ENCODE measurements at regions not wholly inside any gene's neighbourhood (a gene's known extent, or its start where the extent isn't known, plus 50 kb on each side); places are given as distances from the start of the nearest gene placed in this dataset.

GRCh38 chr10:45183174-45183573 is 132.2 kb downstream of the OR13A1 start:
- DNase-seq (ENCODE audit: low read depth in 1 of 2, low spot score in 1 of 2) = no peak

- no peak for DNase-seq (ENCODE audit: low read depth in 1 of 2, low spot score in 1 of 2)
Measured at GRCh38 chr10:45197816-45198485, 117.5 kb downstream of the OR13A1 start.

GRCh38 chr10:45198486-45199204 is 116.8 kb downstream of the OR13A1 start:
- no peak for DNase-seq (ENCODE audit: low read depth in 1 of 2, low spot score in 1 of 2)

- no peak for DNase-seq (ENCODE audit: low read depth in 1 of 2, low spot score in 1 of 2)
Measured at GRCh38 chr10:45199205-45199740, 116.1 kb downstream of the OR13A1 start.

GRCh38 chr10:45201271-45201670 is 114.1 kb downstream of the OR13A1 start:
- DNase-seq (ENCODE audit: low read depth in 1 of 2, low spot score in 1 of 2) = no peak

- no peak for DNase-seq (ENCODE audit: low read depth in 1 of 2, low spot score in 1 of 2)
Measured at GRCh38 chr10:45202242-45202641, 113.2 kb downstream of the OR13A1 start.

- DNase-seq (ENCODE audit: low read depth in 1 of 2, low spot score in 1 of 2) = no peak
Measured at GRCh38 chr10:45204954-45205775, 110.2 kb downstream of the OR13A1 start.

GRCh38 chr10:45209888-45210287 is 105.5 kb downstream of the OR13A1 start:
- DNase-seq (ENCODE audit: low read depth in 1 of 2, low spot score in 1 of 2) = no peak

GRCh38 chr10:45211576-45211975 is 103.8 kb downstream of the OR13A1 start:
- no peak for DNase-seq (ENCODE audit: low read depth in 1 of 2, low spot score in 1 of 2)

- DNase-seq (ENCODE audit: low read depth in 1 of 2, low spot score in 1 of 2) = no peak
Measured at GRCh38 chr10:45219416-45219815, 96.0 kb downstream of the OR13A1 start.

- no peak for DNase-seq (ENCODE audit: low read depth in 1 of 2, low spot score in 1 of 2)
Measured at GRCh38 chr10:45220931-45221330, 94.5 kb downstream of the OR13A1 start.

GRCh38 chr10:45224219-45224841 is 91.1 kb downstream of the OR13A1 start:
- no peak for DNase-seq (ENCODE audit: low read depth in 1 of 2, low spot score in 1 of 2)

GRCh38 chr10:45227042-45227441 is 88.4 kb downstream of the OR13A1 start:
- DNase-seq (ENCODE audit: low read depth in 1 of 2, low spot score in 1 of 2) = no peak

GRCh38 chr10:45227456-45227855 is 88.0 kb downstream of the OR13A1 start:
- DNase-seq (ENCODE audit: low read depth in 1 of 2, low spot score in 1 of 2) = no peak

- no peak for DNase-seq (ENCODE audit: low read depth in 1 of 2, low spot score in 1 of 2)
Measured at GRCh38 chr10:45229823-45230222, 85.6 kb downstream of the OR13A1 start.

- peak; percentile 11 to 19 for DNase-seq (ENCODE audit: low read depth in 1 of 2, low spot score in 1 of 2)
Measured at GRCh38 chr10:45235260-45235769, 80.1 kb downstream of the OR13A1 start.

- DNase-seq (ENCODE audit: low read depth in 1 of 2, low spot score in 1 of 2) = no peak
Measured at GRCh38 chr10:45235798-45236220, 79.6 kb downstream of the OR13A1 start.

- DNase-seq (ENCODE audit: low read depth in 1 of 2, low spot score in 1 of 2) = no peak
Measured at GRCh38 chr10:45238896-45239295, 76.5 kb downstream of the OR13A1 start.

GRCh38 chr10:45239642-45240041 is 75.8 kb downstream of the OR13A1 start:
- DNase-seq (ENCODE audit: low read depth in 1 of 2, low spot score in 1 of 2) = no peak

GRCh38 chr10:45241865-45242520 is 73.4 kb downstream of the OR13A1 start:
- DNase-seq (ENCODE audit: low read depth in 1 of 2, low spot score in 1 of 2) = no peak
